Activated T-cell treated with anti-CD3 and anti-CD28 coated beads, Interleukin-2, amount 50 U/mL, for 72 hours (primary cell): ENCODE measurements at regions not wholly inside any gene's neighbourhood (a gene's known extent, or its start where the extent isn't known, plus 50 kb on each side); places are given as distances from the start of the nearest gene placed in this dataset.

Experiments
- ATAC-seq, 2 donors: fragments of 150-1000 bp; cut with Tn5 transposase; replicated peaks in 1 of 2; 2 replicates each; pipeline ENCODE4 v1.10.0; 2021; ENCODE audit warnings: moderate library complexity in 2 of 2, mild to moderate bottlenecking in 1 of 2
- DNase-seq, 2 donors: peaks; one replicate each; pipeline ENCODE4 v3.0.0; 2021 to 2022; ENCODE audit warnings: mixed read lengths in 1 of 2
- H3K27ac Mint-ChIP-seq: one replicate; pipeline ENCODE4 v1.8.0; 2022; ENCODE audit warnings: mild to moderate bottlenecking, moderate library complexity, mixed read lengths
- H3K27me3 Mint-ChIP-seq: one replicate; pipeline ENCODE4 v1.8.0; 2022; ENCODE audit warnings: low read depth, mixed read lengths
- H3K36me3 Mint-ChIP-seq, 2 donors: one replicate each; pipeline ENCODE4 v1.8.0; 2022; ENCODE audit warnings: mixed read lengths in 2 of 2, mild to moderate bottlenecking in 1 of 2; ENCODE audit not compliant: insufficient read depth in 2 of 2
- H3K4me1 Mint-ChIP-seq: one replicate; pipeline ENCODE4 v1.8.0; 2022; ENCODE audit warnings: low read depth, mixed read lengths
- H3K4me3 Mint-ChIP-seq, 2 donors: one replicate each; pipeline ENCODE4 v1.8.0; 2022; ENCODE audit warnings: mild to moderate bottlenecking in 2 of 2, mixed read lengths in 2 of 2, moderate library complexity in 2 of 2
- H3K9me3 Mint-ChIP-seq, 2 donors: one replicate each; pipeline ENCODE4 v1.8.0; 2022; ENCODE audit warnings: mixed read lengths in 2 of 2

DNA sequence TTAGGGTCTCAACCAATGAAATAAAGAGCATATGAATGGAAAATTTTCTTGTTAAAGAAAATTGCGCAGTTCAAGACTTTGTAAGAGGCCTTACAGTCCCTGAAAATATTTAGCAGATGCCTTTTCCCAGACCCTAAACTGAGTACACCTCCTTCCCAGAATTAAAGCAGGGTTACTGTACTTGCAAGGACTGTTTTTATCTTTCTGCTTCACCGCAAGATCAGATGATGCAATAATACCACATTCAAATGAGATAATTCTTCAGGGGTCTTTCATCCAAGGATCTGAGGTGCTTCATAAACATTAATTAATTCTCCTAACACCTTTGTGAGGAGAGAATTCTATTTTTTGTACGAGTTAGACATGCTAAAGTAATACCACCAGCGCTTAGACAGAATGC, 1071.8 kb upstream of the PIK3C3 start:
- Mint-ChIP-seq H3K4me3 (no peak overlapping the region), H3K27me3 (no peaks in the 10 kb centered on the region), H3K4me1 (no peaks in the 10 kb centered on the region), H3K36me3 (no peaks in the 10 kb centered on the region), H3K27ac (no peak overlapping the region), H3K9me3 (peaks cover 2 to 6% of the 10 kb centered on the region in 2 donors)
- DNase-seq (no peak), ATAC-seq (no peak)

DNA sequence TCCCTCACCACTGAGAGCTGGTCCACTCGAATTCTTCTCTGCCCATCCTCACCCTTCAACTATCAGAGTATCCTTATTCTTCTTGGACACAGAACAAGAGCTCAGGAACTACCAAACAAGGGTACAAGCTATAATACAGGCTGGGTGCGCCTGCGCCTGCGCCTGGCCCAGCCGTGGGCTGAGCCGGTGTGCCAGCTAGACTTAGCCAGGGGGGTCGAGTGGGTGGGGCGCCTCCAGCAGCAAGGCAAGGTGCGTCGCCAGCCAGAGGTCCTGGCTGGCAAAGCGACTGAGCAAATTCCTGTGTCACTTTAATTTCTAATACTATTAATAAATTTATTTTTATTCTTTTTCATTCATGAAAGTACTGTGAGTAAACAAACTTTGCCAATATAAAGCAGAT, 1072.6 kb upstream of the PIK3C3 start:
- ATAC-seq (no peak), DNase-seq (no peak)
- no peaks in the 10 kb centered on the region for H3K4me1 Mint-ChIP-seq
- H3K9me3 Mint-ChIP-seq, result peaks cover 2 to 6% of the 10 kb centered on the region in 2 donors
- no peaks in the 10 kb centered on the region for H3K36me3 Mint-ChIP-seq
- H3K4me3 Mint-ChIP-seq, result no peak overlapping the region
- H3K27me3 Mint-ChIP-seq, result no peaks in the 10 kb centered on the region
- no peak overlapping the region for H3K27ac Mint-ChIP-seq

DNA sequence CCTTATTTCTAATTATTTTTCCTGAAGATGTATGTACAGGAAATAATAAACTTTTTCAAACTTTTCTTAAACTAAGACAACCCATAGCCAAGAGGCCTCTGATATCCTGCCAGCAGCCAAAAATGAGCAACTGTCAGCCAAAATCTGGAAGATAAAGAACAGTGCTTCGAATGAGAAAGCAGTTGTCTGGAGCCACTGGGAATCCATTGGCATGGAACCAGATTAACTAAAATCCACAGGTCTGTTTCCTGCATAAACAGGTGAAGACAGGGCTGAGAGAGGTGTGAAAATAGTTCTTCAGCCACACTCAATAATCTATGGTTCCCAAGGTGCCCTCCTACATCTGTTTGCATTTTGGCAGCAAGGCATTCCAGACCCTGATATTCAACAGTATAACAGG, 1076.7 kb upstream of the PIK3C3 start:
- Mint-ChIP-seq H3K27me3 (no peaks in the 10 kb centered on the region), H3K27ac (no peak overlapping the region), H3K9me3 (peaks cover 3 to 9% of the 10 kb centered on the region in 2 donors), H3K36me3 (no peaks in the 10 kb centered on the region), H3K4me3 (no peak overlapping the region), H3K4me1 (no peaks in the 10 kb centered on the region)
- DNase-seq, result no peak
- ATAC-seq, result no peak

DNA sequence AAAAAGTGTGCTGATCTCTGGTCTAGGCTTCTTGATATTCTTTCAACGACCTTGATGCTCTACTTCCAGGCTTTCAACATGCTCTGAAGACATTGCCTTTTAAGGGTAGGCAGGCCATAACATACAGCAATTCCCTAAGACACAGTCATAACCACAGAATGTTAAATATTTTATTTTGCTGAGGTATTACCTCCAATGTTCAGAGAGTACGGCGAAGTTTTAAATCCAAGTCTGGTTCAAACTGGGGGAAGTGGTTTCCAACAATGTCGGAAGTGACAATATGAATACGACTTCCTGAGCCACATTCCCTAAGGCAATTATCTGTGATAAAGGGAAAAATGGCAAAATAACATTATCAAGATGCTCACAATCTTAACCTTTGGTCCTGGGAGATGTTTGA, 1077.9 kb upstream of the PIK3C3 start:
- H3K9me3 Mint-ChIP-seq, result peaks cover 2 to 5% of the 10 kb centered on the region in 2 donors
- H3K4me1 Mint-ChIP-seq, result no peaks in the 10 kb centered on the region
- H3K27me3 Mint-ChIP-seq, result no peaks in the 10 kb centered on the region
- no peak for ATAC-seq
- no peak for DNase-seq
- no peak overlapping the region for H3K27ac Mint-ChIP-seq
- H3K36me3 Mint-ChIP-seq, result no peaks in the 10 kb centered on the region
- H3K4me3 Mint-ChIP-seq, result no peak overlapping the region

DNA sequence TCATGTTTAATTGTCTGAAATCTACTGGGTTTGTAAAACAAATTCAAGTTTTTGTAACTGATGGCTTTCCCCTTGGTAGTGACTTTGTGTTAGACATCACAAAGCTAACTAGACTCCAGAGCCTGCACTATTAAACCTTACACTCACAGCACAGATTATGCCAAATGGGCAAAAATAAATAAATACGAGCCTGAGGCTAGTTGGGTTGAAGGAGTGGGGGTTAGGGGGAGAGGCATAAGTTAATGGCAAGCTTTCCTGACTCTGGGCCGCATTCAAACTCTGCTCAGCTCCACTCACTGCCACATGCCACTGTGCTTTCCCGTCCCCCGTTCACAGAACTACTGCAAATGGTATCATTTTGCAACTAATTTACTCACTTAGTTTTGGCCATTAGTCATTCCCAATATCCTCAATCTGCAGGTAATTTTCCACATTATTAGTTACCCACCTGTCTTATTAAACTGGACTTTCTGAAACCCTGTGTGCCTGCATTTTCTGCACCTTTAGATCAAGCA, 1079.9 kb upstream of the PIK3C3 start:
- ATAC-seq, result no peak
- peaks cover 3 to 10% of the 10 kb centered on the region in 2 donors for H3K9me3 Mint-ChIP-seq

DNA sequence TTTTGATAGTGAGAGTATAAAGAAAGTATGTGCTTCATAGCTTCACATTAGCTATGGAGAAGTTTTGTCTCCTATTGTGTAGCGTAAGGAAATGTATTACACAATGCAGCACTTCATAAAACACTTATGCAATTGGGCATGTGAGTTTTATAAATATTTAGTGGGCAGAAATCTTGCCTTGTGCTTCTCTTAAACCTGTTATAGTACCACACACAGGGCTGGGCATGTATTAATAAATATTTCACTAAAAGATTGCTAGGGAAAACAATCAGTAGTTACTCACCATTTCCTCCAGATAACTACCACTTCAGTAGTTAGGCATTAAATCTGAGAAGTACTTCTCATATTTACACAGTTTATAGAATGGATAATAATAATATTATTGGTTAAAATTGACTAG, 1080.8 kb upstream of the PIK3C3 start:
- Mint-ChIP-seq H3K4me1 (no peaks in the 10 kb centered on the region), H3K27ac (no peak overlapping the region), H3K4me3 (no peak overlapping the region), H3K27me3 (no peaks in the 10 kb centered on the region), H3K9me3 (peaks cover 3 to 8% of the 10 kb centered on the region in 2 donors), H3K36me3 (no peaks in the 10 kb centered on the region)
- no peak for ATAC-seq
- DNase-seq, result no peak

More for the DNA sequence above, 1079.9 kb upstream of the PIK3C3 start:
- H3K36me3 Mint-ChIP-seq, result no peaks in the 10 kb centered on the region
- no peak overlapping the region for H3K4me3 Mint-ChIP-seq
- H3K27me3 Mint-ChIP-seq, result no peaks in the 10 kb centered on the region
- no peak for DNase-seq
- H3K27ac Mint-ChIP-seq, result no peak overlapping the region
- no peaks in the 10 kb centered on the region for H3K4me1 Mint-ChIP-seq

DNA sequence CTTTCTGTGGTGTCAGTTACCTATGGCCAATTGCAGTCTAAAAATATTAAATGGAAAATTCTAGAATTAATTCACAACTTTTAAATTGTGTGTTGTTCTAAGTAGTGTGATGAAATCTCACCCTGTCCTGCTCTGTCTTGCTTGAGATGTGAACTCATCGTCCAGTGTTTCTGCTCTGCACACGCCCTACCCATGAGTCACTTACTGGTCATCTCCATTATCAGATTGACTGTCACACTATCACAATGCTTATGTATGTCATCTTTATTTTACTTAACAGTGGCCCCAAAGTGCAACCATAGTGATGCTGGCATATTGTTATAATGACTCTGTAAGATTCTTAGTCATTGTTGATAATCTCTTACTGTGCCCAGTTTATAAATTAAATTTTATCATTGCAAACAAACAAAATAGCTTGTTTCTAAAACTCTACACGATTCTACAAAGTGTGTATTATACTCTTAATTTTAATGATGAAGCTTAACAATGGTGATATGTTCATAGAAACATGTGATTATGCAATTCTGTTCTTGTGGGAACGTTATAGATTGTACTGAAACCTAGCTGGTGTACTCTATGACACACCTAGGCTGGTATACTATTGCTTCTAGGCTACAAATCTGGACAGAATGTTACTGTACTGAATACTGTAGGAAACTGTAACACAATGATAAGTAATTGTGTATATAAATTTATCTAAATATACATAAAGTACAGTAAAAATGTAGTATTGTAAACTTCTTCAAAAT, 1086.8 kb upstream of the PIK3C3 start:
- Mint-ChIP-seq H3K4me1 (no peaks in the 10 kb centered on the region), H3K9me3 (peaks cover 8 to 12% of the 10 kb centered on the region in 2 donors), H3K27ac (no peak overlapping the region), H3K36me3 (peaks cover 0 to 1% of the 10 kb centered on the region in 2 donors), H3K27me3 (no peaks in the 10 kb centered on the region), H3K4me3 (no peak overlapping the region)
- ATAC-seq (no peak), DNase-seq (no peak)

DNA sequence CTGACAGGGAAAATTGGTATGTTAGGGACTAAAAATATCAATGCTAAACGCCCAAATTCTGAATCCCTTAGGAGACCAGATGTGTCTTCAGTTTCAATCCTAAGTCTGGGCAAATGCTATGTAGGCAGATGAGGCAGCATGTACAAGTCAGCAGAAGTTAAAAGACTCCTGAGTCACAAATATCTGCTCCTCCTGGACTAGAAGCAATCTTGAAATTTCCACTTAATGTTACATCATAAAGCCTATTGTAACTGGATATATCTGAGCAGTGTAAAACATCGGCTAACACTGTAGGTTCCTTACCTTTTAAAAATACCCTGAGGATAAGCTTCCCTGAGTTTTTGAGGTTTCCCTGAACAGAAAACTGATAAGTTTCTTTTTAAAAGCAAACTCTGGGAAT, 1087.6 kb upstream of the PIK3C3 start:
- no peak overlapping the region for H3K27ac Mint-ChIP-seq
- H3K4me3 Mint-ChIP-seq, result no peak overlapping the region
- no peak for ATAC-seq
- H3K9me3 Mint-ChIP-seq, result peaks cover 8 to 12% of the 10 kb centered on the region in 2 donors
- peaks cover 0 to 1% of the 10 kb centered on the region in 2 donors for H3K36me3 Mint-ChIP-seq
- DNase-seq, result no peak
- no peaks in the 10 kb centered on the region for H3K4me1 Mint-ChIP-seq
- no peaks in the 10 kb centered on the region for H3K27me3 Mint-ChIP-seq

DNA sequence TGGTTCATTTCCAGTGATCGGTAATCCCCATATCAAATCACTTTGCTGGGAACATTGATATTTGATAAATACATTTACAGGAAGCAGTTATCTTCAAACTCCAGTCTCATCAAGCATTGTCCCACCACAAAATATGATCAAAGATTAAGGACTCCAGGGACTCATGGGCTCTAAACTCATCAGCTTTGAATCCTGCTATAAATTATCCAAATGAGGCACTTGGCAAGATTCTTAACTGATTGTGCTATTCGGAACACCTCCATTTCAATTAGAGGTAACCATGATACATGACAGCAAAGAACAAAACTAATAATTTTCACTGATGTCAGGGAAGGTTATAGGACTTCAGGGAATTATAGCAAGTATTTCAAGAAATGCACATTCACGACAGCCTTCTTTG, 1088.1 kb upstream of the PIK3C3 start:
- Mint-ChIP-seq H3K27ac (no peak overlapping the region), H3K4me1 (no peaks in the 10 kb centered on the region), H3K9me3 (peaks cover 9 to 12% of the 10 kb centered on the region in 2 donors), H3K27me3 (no peaks in the 10 kb centered on the region), H3K4me3 (no peak overlapping the region), H3K36me3 (peaks cover 0 to 1% of the 10 kb centered on the region in 2 donors)
- DNase-seq (no peak), ATAC-seq (no peak)

DNA sequence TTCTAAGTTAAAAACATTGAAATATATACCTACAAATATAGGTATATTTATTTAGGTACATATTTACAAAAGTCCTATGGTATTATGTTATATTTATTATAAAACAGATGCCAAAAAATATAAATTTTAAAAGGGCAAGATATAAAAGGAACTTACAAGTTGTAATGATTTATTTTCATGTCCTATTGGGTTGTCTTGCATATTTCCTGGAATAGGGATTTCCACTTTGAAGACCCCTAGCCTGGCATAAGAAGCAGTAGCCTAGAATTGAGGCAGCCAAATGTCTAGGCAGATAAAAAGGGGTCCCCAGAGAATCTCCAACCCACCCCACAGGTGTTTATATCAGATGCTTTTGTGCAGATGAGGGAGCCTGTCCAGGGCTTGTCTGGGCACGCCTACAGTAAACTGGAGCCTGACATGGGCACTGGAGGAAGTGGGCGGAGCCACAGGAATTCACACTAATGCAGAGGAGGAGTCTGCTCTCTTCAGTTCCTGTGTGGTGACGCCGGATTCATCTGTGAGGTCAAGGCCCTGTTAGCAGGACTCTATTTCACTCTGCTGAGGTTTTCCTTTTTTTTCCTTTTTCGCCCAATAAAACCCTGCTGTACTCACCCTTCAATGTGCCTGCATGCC, 1088.9 kb upstream of the PIK3C3 start:
- DNase-seq (no peak), ATAC-seq (no peak)
- H3K4me1 Mint-ChIP-seq, result no peaks in the 10 kb centered on the region
- no peaks in the 10 kb centered on the region for H3K27me3 Mint-ChIP-seq
- H3K9me3 Mint-ChIP-seq, result peaks cover 10 to 11% of the 10 kb centered on the region in 2 donors
- peaks cover 0 to 1% of the 10 kb centered on the region in 2 donors for H3K36me3 Mint-ChIP-seq
- H3K4me3 Mint-ChIP-seq, result no peak overlapping the region
- no peak overlapping the region for H3K27ac Mint-ChIP-seq

DNA sequence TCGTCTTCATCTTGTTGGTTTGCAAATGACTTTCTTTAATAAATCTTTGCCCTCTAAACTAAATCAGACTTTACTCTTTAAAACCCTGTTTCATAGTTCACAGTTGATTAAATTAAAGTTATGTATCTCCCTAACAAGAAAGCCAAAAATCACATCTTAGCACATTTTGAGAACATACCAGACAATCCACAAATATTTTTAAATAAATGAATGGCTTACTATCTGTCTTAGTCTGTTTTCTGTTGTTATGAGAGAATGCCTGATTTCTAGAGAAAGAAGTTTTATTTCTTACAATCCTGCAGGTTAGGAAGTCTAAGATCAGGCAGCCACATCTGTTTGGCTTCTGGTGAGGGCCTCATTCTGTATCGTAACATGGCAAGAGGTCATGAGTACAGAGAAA, 1090.2 kb upstream of the PIK3C3 start:
- Mint-ChIP-seq H3K4me1 (no peaks in the 10 kb centered on the region), H3K27me3 (no peaks in the 10 kb centered on the region), H3K27ac (no peak overlapping the region), H3K36me3 (peaks cover 0 to 1% of the 10 kb centered on the region in 2 donors), H3K9me3 (peaks cover 9% of the 10 kb centered on the region in 2 donors), H3K4me3 (no peak overlapping the region)
- ATAC-seq (no peak), DNase-seq (no peak)

DNA sequence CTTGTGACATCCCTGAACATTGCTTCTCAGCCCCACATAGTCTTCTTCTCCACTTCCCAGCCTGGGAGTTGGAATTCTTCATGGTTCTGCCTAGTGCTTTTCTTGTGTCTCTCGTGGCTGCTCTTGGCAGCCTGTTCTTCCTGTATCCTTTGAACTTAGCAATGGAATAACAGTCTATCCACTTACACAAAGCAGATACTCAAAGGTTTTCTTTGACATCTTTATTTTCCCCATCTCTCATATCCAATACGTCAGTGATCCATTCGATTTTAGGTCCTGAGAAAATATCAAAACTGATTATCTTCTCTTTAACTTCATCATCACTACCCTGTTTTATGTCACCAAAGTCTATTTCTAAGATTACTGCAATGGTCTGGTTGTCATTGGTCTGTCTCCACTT, 1091.2 kb upstream of the PIK3C3 start:
- DNase-seq (no peak), ATAC-seq (no peak)
- Mint-ChIP-seq H3K4me1 (no peaks in the 10 kb centered on the region), H3K4me3 (no peak overlapping the region), H3K9me3 (peaks cover 12% of the 10 kb centered on the region in 2 donors), H3K27ac (no peak overlapping the region), H3K36me3 (peaks cover 0 to 1% of the 10 kb centered on the region in 2 donors), H3K27me3 (no peaks in the 10 kb centered on the region)

DNA sequence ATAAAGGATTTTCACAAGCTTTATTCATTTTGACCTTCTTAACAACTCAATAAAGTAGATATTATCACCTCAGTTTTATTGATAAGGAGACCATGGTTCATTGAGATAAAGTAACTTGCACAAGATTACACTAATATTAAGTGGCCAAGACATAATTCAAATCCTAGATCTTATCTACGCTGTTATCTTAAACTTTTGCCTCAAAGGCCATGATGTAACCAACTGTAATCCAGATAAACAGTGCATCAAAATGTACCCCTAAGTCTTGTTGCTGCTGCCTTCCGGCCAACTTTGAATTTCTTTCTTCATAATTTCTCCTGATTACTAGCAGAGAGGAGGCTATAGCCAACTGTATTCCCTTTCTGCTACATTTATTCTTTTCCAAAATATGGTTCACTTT, 1094.8 kb upstream of the PIK3C3 start:
- H3K9me3 Mint-ChIP-seq, result peaks cover 11 to 16% of the 10 kb centered on the region in 2 donors

More for the DNA sequence above, 1094.8 kb upstream of the PIK3C3 start:
- Mint-ChIP-seq H3K27me3 (no peaks in the 10 kb centered on the region), H3K4me3 (no peak overlapping the region), H3K4me1 (no peaks in the 10 kb centered on the region), H3K36me3 (peaks cover 1 to 3% of the 10 kb centered on the region in 2 donors), H3K27ac (no peak overlapping the region)
- DNase-seq, result no peak
- ATAC-seq, result no peak
